ENCODE measurements at regions not wholly inside any gene's neighbourhood (a gene's known extent, or its start where the extent isn't known, plus 50 kb on each side); places are given as distances from the start of the nearest gene placed in this dataset.

DNA sequence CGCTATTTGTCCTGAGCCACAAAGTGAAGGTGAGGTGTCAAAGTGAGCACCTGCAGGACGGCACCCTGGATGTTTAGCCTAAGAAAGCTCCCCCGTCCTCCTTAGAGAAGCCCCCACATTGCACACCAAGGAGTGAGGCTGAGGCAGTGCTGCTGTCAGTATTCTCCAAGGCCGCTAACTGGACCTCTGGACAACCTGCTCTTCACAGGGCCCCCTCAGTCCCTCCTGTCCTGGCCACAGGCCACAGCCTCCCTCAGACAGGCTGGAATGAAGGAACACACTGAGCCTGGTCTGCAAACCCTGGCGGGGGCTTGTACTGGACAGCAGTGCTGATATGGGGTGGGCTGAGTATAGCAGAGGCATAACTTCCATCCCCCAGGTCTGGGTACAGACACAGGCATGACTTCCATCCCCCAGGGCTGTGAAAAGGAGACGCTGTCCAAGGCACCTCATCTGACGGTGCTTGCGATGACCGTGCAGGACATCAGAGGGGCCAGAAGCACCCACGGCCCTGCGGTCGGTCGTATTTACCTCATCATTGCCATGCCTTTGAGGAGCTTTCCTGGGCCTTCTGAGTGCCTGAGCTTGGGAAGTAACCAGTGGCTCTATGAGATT is 82.4 kb upstream of the DIO3 start:
- DNase-seq: no peak

GRCh38 chr14:101480022-101480746 is 81.1 kb upstream of the DIO3 start:
- no peak for DNase-seq

GRCh38 chr14:101480747-101481530 is 80.4 kb upstream of the DIO3 start:
- no peak for DNase-seq

DNA sequence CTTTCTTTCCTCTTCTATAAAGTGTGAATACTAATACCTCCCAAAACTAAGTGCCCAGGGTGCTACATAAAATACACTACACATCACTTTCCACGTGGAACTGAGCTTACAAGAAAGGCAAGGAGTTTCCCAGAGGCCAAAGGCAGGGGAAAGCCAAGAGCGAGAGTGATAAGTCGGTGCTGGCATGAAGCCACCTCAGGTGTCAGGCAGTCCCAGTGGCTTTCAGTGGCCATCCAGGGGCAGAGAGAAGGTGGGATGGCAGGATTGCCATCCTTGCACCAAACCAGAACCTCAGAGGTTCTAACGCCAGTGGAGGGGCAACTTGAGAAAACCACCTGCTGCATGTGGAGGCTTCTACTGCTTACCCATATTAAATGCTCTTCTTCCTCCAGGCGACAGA is 79.7 kb upstream of the DIO3 start:
- no peak for DNase-seq

- DNase-seq: no peak
Measured at GRCh38 chr14:101482066-101482465, 79.2 kb upstream of the DIO3 start.

DNA sequence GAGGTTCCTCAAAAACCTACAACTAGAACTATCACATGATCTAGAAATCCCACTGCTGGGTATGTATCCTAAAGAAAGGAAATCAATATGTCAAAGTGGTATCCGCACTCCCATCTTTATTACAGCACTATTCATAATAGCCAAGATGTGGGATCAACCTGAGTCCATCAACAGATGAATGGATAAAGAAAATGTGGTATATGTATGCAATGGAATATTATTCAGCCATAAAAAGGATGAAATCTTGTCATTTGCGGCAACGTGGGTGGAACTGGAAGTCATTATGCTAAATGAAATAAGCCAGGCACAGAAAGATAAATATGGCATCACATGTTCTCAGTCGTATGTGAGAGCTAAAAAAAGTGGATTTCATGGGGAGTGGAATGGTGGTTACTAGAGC is 77.5 kb upstream of the DIO3 start:
- no peak for DNase-seq

DNA sequence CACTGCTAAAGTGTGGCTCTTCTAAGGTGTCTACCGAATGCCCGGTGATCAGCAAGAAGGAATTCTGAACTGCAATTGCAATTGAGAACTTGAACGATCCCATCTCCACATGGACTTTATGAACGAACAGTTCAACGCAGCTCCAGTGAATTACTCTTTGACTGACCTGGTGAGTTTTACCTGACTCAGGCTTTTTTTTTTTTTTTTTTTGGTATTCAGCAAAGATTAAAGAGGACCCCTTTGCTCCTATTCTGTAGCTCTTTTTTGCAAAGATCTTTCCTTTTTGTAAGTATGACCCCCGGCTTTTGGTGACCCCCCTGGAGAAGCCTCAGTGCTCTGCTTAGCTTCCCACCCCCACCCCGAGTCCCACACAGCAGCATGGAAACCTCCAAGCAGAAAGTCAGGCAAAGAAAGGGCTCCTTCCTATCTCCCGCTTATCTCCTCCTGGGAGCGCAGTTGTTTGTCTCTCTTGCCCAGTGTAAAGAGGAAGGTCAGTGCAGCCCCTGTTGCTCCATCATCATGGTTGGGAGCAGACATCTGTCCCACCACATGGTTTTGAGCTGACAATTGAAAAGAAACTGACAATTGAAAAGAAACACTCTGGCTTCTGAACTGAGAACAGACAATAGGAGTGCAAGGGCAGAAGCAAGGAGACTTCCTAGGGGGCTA is 72.1 kb upstream of the DIO3 start:
- DNase-seq: no peak

GRCh38 chr14:101490771-101491170 is 70.5 kb upstream of the DIO3 start:
- DNase-seq: no peak

GRCh38 chr14:101491841-101492240 is 69.5 kb upstream of the DIO3 start:
- no peak for DNase-seq

DNA sequence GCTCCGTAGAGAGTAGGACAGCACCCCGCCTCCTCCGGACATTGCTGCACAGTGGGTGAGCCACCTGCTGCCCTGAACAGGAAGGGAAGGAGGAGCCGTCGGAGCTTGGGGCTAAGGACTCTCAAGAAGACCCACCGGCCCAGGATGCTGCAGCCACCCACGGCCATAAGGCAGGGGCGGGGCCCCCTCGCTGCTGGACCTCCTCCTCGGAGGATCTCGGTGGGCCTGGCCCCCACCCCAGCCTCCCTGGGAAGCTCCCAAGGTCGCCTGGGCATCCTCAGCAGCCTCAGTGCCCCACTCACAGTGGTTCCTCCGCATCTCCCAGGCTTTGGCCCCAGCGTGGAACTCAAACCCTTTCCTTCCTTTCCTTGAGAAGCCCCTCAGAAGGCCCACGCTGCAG is 68.6 kb upstream of the DIO3 start:
- no peak for DNase-seq

GRCh38 chr14:101494826-101495225 is 66.5 kb upstream of the DIO3 start:
- no peak for DNase-seq

DNA sequence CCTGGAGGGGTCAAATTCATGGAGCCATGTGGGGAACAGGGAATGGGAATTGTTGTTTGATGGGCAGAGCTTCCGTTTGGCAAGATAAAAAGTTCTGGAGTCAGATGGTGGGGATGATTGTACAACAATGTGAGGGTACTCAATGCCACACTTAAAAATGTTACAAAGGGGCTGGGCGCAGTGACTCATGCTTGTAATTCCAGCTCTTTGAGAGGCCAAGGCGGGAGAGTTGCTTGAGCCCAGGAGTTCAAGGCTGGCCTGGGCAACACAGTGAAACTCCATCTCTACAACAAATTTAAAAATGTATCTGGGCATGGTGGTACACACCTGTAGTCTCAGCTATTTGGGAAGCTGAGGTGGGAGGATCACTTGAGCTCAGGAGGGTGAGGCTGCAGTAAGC is 66.0 kb upstream of the DIO3 start:
- DNase-seq: no peak

DNA sequence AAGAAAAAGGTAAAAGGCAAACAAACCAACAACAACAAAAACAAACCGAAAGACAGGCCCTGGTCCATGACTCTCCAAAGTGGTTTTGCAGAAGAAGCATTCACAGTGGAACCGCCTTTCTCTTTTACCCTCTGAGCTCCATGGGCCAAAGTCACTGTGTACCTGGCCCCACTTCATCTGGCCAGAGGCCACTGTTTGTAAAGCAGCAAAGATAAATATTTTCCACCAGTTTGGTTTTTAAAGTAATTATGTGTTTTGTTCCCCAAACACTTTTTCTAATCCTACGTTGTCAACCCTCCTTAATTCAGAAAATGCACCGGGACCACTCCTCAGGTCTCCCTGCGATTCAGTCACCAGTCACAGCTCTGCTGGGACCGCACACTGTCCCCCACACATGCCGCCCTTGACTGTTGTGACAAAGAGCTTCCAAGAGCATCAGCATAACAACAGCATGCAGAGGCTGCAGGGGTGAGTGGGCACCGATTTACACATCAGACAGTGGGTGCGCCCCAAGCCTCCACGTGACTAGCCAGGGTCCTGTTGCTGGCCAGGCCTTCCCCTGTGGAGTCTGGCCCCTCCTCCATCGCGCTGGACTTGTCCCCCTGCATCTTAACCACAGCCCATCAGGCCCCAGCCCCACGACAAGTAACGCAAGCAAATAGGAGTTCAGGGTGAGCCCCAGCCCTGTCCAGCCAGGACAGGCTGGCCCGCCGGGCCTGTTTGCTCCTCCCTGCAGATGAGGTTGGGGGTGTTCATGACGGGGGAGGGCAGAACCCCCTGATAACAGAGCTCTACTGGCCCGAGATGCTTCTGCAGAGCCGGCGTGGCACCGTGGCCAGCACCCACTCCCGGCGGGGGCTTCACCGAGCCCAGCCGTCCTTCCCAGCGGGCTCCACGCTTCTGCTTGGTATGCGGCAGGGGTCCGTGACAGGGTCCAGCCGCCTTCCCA is 65.2 kb upstream of the DIO3 start:
- DNase-seq: no peak

DNA sequence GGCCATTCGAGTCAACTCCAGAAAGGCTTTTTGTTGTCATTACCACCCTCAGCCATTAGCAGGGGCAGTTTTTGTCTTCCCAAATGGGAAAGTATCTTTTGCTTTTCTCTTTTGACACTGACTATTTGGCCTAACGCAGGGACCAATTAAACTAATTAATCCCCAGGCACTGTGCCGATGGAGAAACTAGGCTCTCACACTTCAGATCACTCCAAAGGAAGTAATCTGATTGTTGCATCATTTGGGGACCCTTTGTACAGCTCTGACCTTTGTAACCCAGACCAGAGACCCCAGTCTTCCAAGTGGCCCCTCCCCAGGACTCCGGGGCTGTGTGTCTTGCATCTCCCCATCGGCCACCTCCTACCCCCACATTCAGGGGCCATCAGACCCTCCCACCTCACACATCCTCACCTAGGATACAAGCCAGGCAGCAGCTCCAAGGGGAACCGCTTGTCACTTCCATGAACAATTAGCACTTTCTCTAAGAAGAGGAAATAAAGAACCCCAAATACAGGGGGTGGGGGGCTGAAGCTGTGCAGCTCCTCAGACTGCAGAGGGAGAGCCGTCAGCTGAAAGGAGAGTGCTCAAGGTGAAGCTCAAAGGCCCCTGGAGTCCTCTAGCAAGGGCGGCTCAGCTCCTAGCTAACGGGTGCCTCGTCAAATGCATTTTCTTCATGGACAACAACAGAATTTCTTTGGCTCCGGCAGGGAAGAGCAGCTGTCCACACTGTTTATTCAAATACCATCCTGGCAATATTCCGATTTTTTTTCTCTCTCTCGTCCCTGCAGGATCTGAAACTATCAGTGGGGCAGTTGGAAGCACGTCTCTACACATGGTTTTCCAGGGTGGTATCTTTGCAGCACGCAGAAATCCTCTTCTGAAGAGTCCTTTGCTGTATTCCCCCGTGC is 64.3 kb upstream of the DIO3 start:
- no peak for DNase-seq

DNA sequence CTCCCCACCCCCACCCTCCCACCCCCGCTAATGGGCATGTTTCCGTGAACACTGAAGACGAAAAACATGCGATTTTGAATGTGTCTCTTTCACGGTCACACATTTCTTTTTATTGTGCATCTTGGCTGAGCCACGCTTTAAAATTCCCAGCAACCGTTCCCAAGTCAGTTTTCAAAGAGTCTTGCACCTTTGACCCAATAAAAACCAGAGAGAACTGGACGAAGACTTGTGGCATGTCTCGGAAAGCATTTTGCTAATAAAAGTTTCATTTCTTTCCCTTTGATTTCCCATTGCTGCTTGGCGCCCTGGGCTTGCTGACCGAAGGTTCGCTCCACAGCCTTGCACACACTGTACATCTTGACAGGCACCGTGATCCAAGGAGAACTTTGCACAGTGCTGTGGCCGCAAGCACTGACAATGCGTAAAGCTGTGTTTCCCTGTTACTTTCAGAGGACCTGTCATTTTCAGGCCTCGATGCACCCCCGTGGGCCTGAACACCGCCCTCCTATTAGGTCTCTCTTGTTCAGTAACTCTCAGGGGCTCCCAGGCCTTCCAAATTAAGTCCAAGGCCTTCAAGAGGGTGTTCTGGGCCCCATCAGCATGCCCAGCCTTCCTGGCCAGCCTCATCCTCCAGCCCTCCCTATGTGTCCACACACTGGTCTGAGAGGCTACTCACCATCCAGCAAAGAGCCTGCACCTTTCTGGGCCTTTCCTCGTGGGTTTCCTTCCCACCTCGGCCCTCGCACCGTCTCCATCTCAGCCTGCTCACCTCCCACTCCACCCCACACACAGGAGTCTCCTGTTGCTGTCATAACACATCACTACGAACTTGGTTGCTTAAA is 63.4 kb upstream of the DIO3 start:
- no peak for DNase-seq

DNA sequence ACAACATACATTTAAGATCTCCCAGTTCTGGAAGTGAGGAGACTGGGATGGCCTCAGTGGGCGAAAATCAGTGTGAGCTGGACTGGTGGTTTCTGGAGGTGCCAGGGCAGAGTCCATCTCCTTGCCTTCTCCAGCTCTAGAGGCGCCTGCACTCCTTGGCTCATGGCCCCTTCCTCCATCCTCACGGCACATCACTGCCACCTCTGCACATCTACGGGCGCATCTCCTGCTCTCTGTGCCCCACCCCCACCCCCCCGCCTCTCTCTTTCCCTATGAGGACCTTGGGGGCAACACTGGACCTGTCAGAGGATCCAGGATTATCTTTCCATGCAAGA is 62.8 kb upstream of the DIO3 start:
- DNase-seq: no peak

DNA sequence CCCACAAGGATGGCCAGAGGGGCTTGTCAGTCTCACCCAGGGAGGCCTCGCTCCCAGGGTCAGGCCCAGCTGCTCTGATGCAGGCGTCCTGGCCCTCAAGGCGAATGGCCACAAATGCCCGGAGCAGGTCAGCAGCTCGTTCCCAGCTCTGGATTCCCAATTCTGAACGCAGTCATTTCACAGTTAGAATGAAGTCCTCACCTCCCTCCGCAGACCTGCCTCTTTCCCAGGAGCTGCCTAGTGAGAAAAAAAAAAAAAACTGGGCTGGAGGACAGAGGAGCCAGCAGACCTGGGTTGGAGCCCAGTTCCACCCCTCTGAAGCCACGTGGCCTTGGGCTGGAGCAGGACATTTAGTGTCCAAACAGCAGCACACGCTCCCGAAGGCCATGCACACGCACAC is 62.2 kb upstream of the DIO3 start:
- no peak for DNase-seq

GRCh38 chr14:101499513-101499912 is 61.8 kb upstream of the DIO3 start:
- DNase-seq: no peak

GRCh38 chr14:101500061-101500460 is 61.2 kb upstream of the DIO3 start:
- no peak for DNase-seq

GRCh38 chr14:101500681-101501080 is 60.6 kb upstream of the DIO3 start:
- no peak for DNase-seq

DNA sequence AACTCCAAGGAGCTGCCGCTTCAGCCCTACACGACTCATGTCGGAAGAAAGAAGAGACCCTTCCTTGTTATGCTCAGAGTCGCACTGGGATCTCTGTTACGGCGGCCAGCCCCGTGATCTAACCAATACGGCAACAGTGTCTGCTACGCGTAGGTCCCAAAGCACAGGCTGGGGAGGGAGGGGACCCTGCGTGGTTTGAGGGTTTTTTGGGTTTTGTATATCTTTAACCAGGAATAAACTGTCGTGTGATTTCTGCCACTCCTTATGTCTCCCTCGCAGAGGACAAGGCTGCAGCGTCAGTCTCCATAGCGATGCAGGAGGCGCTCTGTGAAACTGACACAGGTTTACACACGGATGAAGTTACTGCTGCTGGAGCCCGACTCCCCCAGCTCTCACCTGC is 60.0 kb upstream of the DIO3 start:
- DNase-seq: no peak

Data from NCI-H2081 treated with DMSO at 0.1 percent for 48 hours (cell line).